Activated CD8-positive, alpha-beta memory T cell treated with anti-CD3 and anti-CD28 coated beads for 36 hours (primary cell): ENCODE measurements at regions not wholly inside any gene's neighbourhood (a gene's known extent, or its start where the extent isn't known, plus 50 kb on each side); places are given as distances from the start of the nearest gene placed in this dataset.

Experiments used
- CTCF ChIA-PET: fragments of 350-600 bp; sonication (Branson Sonifier 250); formaldehyde crosslinking; loops from one replicate; lab custom pipeline; 2021; ENCODE audit warnings: antibody characterized with exemption; lab: Charles Lee
- POLR2A ChIA-PET: fragments of 350-600 bp; sonication (Branson Sonifier 250); formaldehyde crosslinking; loops from one replicate; lab custom pipeline; 2021; ENCODE audit warnings: antibody characterized with exemption; lab: Charles Lee

- CTCF ChIA-PET: no interaction called here
Measured at GRCh38 chr16:85185303-85186100, 73.2 kb upstream of the CIBAR2 start.

GRCh38 chr16:85187002-85187401 lies 74.7 kb upstream of the CIBAR2 start:
- ChIA-PET CTCF (no interaction called here), POLR2A (no interaction called here)

More at GRCh38 chr16:85185303-85186100, 73.2 kb upstream of the CIBAR2 start:
- POLR2A ChIA-PET: no interaction called here

DNA sequence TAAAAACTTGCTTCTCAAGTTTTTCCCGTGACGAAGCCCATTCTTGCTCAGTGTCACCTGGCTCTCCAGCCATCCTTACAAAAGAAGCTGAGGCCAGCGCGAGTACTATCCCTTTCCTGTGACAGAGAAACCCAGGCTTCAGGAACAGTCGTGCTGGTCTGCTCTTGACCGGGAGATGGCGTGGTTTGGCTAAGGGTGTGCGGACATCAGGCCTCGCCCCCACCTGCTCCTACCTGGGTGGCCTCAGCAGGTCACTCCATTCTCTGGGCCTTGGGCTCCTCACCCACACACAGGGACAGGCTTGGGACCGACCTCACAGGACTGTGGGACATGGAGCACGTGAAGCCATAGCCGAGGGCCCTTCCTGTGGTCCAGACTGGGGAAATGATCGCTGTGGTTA lies 75.2 kb upstream of the CIBAR2 start:
- POLR2A ChIA-PET: no interaction called here
- CTCF ChIA-PET: no interaction called here

GRCh38 chr16:85187886-85188285 lies 75.6 kb upstream of the CIBAR2 start:
- POLR2A ChIA-PET: no interaction called here
- CTCF ChIA-PET: no interaction called here

DNA sequence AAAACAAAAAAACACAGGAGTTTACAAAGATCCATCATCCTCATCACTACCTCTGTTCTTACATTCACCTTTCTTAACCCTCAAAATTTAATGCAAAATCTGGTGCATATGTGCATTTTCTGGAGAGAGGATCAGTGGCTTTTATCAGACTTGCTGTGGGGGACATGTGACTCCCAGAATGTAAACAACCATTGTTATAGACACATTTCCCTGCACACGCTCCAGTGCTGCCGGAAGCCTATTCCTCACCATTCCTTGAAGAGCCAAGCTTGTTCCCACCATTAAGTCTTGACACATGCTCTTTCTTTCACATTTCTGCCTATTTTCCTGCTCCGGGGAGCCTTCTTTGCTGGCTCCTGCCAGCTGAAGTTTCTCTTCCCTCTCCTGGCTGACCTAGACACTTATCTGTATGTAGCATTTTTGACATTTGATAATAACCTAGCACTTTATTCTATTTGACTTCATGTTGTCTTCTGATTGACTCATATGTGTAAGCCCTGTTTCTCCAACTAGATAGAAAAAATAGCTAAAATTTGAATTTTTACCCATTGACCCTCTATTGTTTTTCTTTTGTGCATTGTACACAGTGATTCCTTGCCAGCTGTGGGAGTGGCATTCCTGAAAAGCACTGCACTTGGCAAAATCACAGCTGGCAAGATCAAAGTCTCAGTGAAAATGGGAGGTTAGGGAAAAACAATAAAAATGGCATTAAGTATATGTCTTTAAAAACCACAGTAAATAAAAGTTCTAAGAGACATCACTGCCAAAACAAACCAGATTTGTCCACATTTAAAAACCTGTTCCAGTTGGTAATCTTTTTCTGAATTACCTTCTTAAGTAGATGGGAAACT lies 76.8 kb upstream of the CIBAR2 start:
- ChIA-PET POLR2A (no interaction called here), CTCF (no interaction called here)

GRCh38 chr16:85190572-85190971 lies 78.3 kb upstream of the CIBAR2 start:
- POLR2A ChIA-PET: no interaction called here
- CTCF ChIA-PET: no interaction called here

DNA sequence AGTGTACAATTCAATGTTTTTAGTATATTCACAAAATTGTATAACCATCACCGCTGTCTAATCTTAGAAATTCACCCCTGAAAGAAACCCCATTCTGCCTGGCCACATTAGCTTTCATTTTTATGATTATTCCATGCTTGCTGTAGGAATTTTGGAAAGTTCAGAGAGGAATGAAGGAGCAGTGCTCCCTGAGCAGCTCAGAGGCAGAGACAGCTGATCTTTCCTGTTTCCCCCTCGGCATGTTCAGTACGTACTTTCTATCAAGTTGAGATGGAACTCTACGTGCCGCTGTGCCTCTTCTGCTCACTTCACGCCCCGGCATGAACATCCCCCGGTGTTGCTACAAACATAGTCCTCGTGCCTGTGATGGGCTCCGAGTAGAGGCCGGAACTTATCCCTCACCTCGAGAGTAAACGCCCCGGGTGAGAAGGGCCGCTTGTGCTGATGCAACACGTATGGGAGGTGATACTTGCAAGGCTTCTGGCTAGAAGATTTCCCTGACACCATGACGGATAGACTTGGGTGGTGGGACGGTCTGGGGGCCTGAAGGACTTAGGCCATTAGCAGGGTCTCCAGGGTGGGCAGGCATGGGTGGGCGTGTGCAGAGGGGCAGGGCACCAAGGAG lies 79.2 kb upstream of the CIBAR2 start:
- CTCF ChIA-PET: no interaction called here

GRCh38 chr16:85192238-85193114 lies 80.2 kb upstream of the CIBAR2 start:
- POLR2A ChIA-PET: no interaction called here
- CTCF ChIA-PET: interaction anchor here (1.1 kb wide), 1 partner anchor 53 kb away, joined by 3 read pairs; no protein-coding TSS in a partner anchor

More for the DNA sequence above, 79.2 kb upstream of the CIBAR2 start:
- POLR2A ChIA-PET: no interaction called here

DNA sequence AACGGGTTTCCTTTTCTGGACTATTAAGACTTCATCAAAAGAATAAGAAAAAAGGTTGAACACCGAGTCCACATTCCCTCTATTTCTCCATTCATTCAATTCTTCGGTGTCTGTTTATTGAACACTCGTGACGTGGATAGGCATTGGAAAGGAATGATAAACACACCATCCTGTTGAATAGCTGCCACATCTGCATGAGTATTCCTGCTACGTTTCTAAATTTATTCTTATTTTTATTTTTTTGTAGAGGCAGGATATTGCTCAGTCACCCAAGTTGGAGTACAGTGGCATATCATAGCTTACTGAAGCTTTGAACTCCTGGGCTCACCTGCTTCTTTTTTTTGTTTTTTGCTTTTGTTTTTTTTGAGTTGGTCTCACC lies 80.8 kb upstream of the CIBAR2 start:
- CTCF ChIA-PET: interaction anchor here (1.1 kb wide), 1 partner anchor 52 kb away, joined by 3 read pairs; no protein-coding TSS in a partner anchor
- POLR2A ChIA-PET: no interaction called here

DNA sequence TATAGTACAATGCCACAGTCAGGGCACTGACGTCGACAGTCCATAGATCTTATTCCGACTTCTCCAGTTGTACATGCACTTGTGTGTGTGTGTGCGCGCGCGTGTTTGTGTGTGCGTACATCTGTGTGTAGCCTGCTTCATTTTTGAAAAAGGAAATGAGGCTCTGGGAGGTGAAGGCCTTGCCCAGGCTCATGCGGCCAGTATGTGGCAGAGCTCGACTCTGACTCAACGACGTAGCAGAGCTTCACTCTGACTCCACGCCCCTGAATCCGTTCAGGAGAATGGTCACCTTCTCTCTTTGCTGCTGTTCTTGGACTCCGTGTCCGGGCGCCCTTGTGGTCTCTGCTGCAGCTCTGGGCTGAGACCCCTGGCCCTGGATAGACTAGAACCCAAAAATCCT lies 81.6 kb upstream of the CIBAR2 start:
- CTCF ChIA-PET: interaction anchor here (1.1 kb wide), 1 partner anchor 51 kb away, joined by 3 read pairs; no protein-coding TSS in a partner anchor
- POLR2A ChIA-PET: no interaction called here

GRCh38 chr16:85194307-85195270 lies 82.3 kb upstream of the CIBAR2 start:
- ChIA-PET CTCF (interaction anchor here (1.3 kb wide), 1 partner anchor 58 kb away, joined by 3 read pairs; no protein-coding TSS in a partner anchor), POLR2A (no interaction called here)

DNA sequence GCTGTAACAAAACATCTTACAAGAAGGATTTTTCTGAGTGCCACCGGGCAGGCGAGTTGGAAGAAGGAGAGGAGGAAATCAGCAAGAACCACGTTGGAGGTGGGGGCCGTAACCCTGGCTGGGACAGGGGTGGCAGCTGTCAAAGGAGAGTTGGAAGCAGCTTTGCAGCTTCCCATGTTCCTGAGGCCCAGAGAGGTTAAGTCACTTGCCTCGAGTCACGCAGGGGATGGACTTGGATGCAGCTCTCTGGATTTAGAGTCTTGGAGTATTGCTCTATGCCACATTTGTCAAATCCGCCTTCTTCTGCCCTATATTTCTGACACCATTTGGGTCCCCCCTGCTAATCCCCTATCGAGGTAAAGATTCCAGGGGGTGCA lies 83.0 kb upstream of the CIBAR2 start:
- ChIA-PET POLR2A (no interaction called here), CTCF (interaction anchor here (1.3 kb wide), 1 partner anchor 58 kb away, joined by 3 read pairs; no protein-coding TSS in a partner anchor)

GRCh38 chr16:85195900-85196772 lies 83.9 kb upstream of the CIBAR2 start:
- CTCF ChIA-PET: interaction anchor here (1.3 kb wide), 1 partner anchor 57 kb away, joined by 3 read pairs; no protein-coding TSS in a partner anchor
- POLR2A ChIA-PET: no interaction called here

DNA sequence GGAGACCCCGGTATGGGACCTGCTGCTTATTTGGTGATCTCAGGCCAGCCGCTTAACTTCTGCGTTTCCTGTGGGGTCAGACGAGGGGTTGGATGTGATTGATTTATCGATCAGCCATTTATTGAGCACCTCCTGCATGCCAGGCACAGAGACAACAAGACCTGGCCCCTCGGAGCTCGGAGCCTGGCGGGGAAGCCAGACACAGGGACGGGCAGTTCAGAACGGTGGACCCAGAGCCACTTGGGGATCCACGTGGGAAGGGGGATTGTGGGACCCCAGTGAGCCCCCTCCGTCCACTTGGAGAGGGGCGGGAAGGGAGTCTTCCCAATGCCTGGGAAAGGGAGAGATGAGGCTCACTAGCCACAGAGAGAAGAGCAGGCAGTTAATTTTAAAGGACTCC lies 84.7 kb upstream of the CIBAR2 start:
- POLR2A ChIA-PET: no interaction called here
- CTCF ChIA-PET: no interaction called here

DNA sequence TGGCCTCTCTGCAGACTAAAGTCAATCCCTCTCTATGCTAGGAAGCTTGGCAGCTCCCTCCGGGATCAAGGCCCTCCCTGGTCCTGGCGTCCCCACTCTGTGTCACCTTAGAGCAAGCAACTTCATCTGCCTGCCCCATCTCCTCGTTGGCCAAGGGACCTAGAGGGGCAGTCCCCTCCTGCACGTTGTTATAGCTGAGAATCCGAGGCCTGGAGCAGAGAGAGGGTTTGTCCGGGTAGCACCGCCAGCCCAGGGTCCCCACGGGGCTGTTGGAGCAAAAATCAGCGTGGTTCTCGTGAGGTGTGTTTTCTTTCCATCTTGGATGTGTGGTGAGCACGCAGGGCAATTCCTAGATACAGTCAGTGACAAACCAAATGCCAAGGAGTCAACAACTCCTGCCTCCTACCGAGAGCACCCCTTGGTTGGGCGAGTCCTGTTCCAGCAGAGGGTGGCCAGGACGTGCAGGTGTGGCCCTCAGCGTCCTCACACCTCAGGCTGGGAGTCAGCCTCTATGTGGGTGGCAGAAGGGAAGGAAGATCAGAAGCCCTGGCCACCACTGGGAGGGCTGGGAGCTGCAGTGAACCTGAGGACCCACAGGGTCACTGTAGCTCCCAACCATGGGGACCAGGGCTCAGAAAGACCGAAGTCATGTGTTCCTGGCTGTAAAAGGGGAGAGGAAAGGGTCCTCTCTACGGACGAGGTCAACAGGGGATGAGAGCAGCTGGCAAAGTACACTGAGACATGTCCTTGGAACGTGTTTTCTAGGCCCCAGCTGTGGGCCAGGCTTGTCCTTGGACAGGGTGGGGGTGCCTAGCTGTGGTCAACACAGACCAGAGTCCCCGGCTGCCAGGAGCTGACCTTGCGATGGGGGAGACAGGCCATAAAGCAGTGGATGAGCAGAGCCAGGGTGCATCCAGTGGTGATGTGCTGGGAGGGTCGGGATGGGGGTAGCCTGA lies 85.6 kb upstream of the CIBAR2 start:
- CTCF ChIA-PET: no interaction called here
- POLR2A ChIA-PET: no interaction called here
